ENCODE measurements at regions not wholly inside any gene's neighbourhood (a gene's known extent, or its start where the extent isn't known, plus 50 kb on each side); places are given as distances from the start of the nearest gene placed in this dataset.

DNA sequence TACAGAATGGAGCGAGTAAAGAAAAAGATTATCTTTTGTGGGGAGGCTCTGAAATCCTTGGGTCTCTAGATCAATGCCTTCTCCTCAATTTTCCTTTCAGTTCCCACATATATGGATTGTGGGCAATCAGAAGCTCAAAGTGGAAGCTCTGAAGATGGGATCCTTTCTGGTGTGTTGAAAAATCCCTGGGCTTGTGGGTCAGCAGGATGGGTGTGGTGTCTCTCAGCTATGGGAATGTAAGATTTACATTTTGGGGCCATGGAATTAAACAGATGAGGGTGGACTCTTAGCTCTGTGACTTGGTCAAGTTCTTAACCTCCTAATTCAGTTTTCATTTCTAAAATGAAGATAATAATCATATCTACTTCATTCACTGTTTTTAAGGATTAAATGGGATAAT lies 231.9 kb upstream of the CA10 start:
- TF ChIP-seq CHD2 (IDR thresholded peaks at IDR 0.05; ENCODE audit: low read length, partially characterized antibody) (no peak), RFX5 (IDR thresholded peaks at IDR 0.05; ENCODE audit: low read length) (no peak), SIN3A (IDR thresholded peaks at IDR 0.05; ENCODE audit: borderline replicate concordance, low read depth, low read length) (no peak), RAD21 (IDR thresholded peaks at IDR 0.05; ENCODE audit: low read length) (no peak), EP300 (IDR thresholded peaks at IDR 0.05; ENCODE audit: borderline replicate concordance in 1 of 2, low read depth in 1 of 2, low read length in 1 of 2) (no peak), MXI1 (IDR thresholded peaks at IDR 0.05; ENCODE audit: low read depth, low read length) (no peak), POLR2AphosphoS5 (IDR thresholded peaks at IDR 0.05; ENCODE audit: low read depth, low read length) (no peak), EZH2phosphoT487 (IDR thresholded peaks at IDR 0.05; ENCODE audit: borderline replicate concordance, low read depth) (no peak), TAF1 (IDR thresholded peaks at IDR 0.05; ENCODE audit: borderline replicate concordance, low read depth, low read length) (no peak), TEAD4 (IDR thresholded peaks at IDR 0.05; ENCODE audit: borderline replicate concordance, insufficient read depth) (no peak), NFIC (IDR thresholded peaks at IDR 0.05; ENCODE audit: borderline replicate concordance) (no peak)
- TF ChIP-seq, protein P1, sequence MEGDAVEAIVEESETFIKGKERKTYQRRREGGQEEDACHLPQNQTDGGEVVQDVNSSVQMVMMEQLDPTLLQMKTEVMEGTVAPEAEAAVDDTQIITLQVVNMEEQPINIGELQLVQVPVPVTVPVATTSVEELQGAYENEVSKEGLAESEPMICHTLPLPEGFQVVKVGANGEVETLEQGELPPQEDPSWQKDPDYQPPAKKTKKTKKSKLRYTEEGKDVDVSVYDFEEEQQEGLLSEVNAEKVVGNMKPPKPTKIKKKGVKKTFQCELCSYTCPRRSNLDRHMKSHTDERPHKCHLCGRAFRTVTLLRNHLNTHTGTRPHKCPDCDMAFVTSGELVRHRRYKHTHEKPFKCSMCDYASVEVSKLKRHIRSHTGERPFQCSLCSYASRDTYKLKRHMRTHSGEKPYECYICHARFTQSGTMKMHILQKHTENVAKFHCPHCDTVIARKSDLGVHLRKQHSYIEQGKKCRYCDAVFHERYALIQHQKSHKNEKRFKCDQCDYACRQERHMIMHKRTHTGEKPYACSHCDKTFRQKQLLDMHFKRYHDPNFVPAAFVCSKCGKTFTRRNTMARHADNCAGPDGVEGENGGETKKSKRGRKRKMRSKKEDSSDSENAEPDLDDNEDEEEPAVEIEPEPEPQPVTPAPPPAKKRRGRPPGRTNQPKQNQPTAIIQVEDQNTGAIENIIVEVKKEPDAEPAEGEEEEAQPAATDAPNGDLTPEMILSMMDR (IDR thresholded peaks at IDR 0.05), result no peak
- TF ChIP-seq, protein P2, sequence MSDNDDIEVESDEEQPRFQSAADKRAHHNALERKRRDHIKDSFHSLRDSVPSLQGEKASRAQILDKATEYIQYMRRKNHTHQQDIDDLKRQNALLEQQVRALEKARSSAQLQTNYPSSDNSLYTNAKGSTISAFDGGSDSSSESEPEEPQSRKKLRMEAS (IDR thresholded peaks at IDR 0.05; ENCODE audit: low read depth), result no peak
- TF ChIP-seq, protein P3, sequence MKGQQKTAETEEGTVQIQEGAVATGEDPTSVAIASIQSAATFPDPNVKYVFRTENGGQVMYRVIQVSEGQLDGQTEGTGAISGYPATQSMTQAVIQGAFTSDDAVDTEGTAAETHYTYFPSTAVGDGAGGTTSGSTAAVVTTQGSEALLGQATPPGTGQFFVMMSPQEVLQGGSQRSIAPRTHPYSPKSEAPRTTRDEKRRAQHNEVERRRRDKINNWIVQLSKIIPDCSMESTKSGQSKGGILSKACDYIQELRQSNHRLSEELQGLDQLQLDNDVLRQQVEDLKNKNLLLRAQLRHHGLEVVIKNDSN (IDR thresholded peaks at IDR 0.05; ENCODE audit: borderline replicate concordance, low read depth), result no peak
